GM10248 (cell line): ENCODE measurements at regions not wholly inside any gene's neighbourhood (a gene's known extent, or its start where the extent isn't known, plus 50 kb on each side); places are given as distances from the start of the nearest gene placed in this dataset.

Source experiments
- CTCF ChIA-PET: fragments of 300-600 bp; sonication (Branson Sonifier 250); formaldehyde crosslinking; extraction: SDS; loops from one replicate; lab custom pipeline; 2021; ENCODE audit warnings: antibody characterized with exemption; lab: Yijun Ruan, JAX
- POLR2A ChIA-PET: fragments of 350-650 bp; sonication (Branson Sonifier 250); formaldehyde crosslinking; extraction: SDS; loops from one replicate; lab custom pipeline; 2020; ENCODE audit warnings: antibody characterized with exemption; lab: Yijun Ruan, JAX
- DNase-seq: peaks from one replicate; pipeline ENCODE4 v3.0.0; 2012; ENCODE audit errors: extremely low spot score
- TF ChIP-seq, protein P1 (sequence below): IDR thresholded peaks from 2 replicates; pipeline ENCODE4 v1.5.1; 2012; ENCODE audit warnings: mild to moderate bottlenecking, low read depth; ENCODE audit errors: extremely low read depth, missing control alignments, control extremely low read depth

DNA sequence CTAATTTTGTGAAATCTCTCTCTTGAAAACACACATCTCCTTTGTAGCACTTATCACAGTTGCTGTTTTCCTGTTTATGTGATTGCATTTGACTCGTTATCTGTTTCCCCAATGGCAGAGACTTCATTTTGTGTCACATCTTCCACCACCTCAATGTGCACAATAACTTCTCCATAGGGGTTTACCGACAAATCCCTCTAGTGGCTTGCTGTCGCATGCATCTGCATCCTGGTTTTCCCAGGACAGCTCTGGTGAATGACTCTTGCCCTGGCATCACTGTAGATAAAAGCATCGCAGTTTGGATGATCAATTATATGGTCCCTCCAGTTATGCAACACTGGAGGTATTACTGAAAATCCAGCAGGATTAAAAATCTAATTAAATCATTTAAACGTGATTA lies 206.5 kb upstream of the BTBD3 start:
- CTCF ChIA-PET, result interaction anchor here (1.6 kb wide), 1 partner anchor 10 kb away, joined by 4 read pairs; no protein-coding TSS in a partner anchor
- TF ChIP-seq, protein P1, sequence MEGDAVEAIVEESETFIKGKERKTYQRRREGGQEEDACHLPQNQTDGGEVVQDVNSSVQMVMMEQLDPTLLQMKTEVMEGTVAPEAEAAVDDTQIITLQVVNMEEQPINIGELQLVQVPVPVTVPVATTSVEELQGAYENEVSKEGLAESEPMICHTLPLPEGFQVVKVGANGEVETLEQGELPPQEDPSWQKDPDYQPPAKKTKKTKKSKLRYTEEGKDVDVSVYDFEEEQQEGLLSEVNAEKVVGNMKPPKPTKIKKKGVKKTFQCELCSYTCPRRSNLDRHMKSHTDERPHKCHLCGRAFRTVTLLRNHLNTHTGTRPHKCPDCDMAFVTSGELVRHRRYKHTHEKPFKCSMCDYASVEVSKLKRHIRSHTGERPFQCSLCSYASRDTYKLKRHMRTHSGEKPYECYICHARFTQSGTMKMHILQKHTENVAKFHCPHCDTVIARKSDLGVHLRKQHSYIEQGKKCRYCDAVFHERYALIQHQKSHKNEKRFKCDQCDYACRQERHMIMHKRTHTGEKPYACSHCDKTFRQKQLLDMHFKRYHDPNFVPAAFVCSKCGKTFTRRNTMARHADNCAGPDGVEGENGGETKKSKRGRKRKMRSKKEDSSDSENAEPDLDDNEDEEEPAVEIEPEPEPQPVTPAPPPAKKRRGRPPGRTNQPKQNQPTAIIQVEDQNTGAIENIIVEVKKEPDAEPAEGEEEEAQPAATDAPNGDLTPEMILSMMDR, result no peak
- DNase-seq, result no peak

GRCh38 chr20:11712639-11713160 lies 205.0 kb upstream of the BTBD3 start:
- no peak for DNase-seq
- ChIA-PET CTCF (no interaction called here), POLR2A (no interaction called here)
- TF ChIP-seq, protein P1, result no peak

More for the DNA sequence above, 206.5 kb upstream of the BTBD3 start:
- POLR2A ChIA-PET, result no interaction called here

- POLR2A ChIA-PET, result no interaction called here
- TF ChIP-seq, protein P1, result no peak
- DNase-seq, result no peak
- CTCF ChIA-PET, result no interaction called here
Observed at GRCh38 chr20:11714886-11715285, 202.8 kb upstream of the BTBD3 start.

- ChIA-PET POLR2A (no interaction called here), CTCF (no interaction called here)
- no peak for DNase-seq
- TF ChIP-seq, protein P1, result no peak
Observed at GRCh38 chr20:11716239-11716944, 201.3 kb upstream of the BTBD3 start.

DNA sequence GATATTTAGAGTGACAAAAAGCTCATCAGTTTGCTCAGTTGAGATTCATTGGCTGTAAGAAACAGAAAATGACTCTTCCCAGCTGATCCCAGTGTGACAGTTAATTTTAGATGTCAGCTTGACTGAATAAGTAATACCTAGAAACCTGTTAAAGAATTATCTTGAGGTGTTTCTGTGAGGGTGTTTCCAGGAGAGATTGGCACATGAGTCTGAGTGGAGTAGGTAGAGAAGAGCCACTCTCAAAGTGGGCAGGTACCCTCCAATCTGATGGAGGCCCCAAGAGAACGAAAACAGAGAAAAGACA lies 200.8 kb upstream of the BTBD3 start:
- TF ChIP-seq, protein P1, result no peak
- ChIA-PET POLR2A (no interaction called here), CTCF (no interaction called here)
- no peak for DNase-seq

GRCh38 chr20:11717562-11717961 lies 200.1 kb upstream of the BTBD3 start:
- CTCF ChIA-PET, result no interaction called here
- TF ChIP-seq, protein P1, result no peak
- no peak for DNase-seq
- POLR2A ChIA-PET, result no interaction called here
